ENCODE measurements at regions not wholly inside any gene's neighbourhood (a gene's known extent, or its start where the extent isn't known, plus 50 kb on each side); places are given as distances from the start of the nearest gene placed in this dataset.

DNA sequence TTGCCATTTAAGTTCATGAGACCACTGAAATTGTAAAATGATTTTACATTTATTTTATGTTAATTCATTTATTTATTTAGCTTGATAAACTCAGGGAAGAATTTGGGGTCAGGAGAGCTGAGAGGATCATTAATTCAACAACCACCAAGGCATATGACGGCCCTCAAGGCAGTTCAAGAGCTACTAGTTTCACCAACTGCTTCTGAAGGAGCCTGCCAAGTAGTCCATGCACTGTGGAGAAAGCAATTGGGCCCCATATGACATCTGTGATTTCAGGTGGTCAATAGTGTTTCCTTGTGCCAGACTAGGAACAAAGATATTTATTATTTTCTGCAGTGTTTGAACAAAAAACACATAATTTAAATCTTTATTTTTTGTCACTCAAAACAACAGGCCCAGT is 236.4 kb downstream of the CASP12 start:
- ChIA-PET POLR2A (no interaction called here), CTCF (no interaction called here)
- Histone ChIP-seq H3K4me1 (ENCODE audit: insufficient read depth, low read length) (no peaks in the 10 kb centered on the region), H3K4me3 (ENCODE audit: low read length) (no peak overlapping the region), H3K27me3 (ENCODE audit: control insufficient read depth in 1 of 2, insufficient read depth in 2 of 2, low read length in 2 of 2) (no peaks in the 10 kb centered on the region), H3K27ac (ENCODE audit: low read depth in 1 of 2, low read length in 2 of 2) (no peak overlapping the region), H3K9me3 (ENCODE audit: control insufficient read depth in 1 of 2, insufficient read depth in 1 of 2, low read length in 2 of 2) (no peaks in the 10 kb centered on the region), H3K36me3 (ENCODE audit: insufficient read depth, low read length) (no peaks in the 10 kb centered on the region)
- no peak for ATAC-seq (ENCODE audit: poor library complexity)
- no peaks in the 10 kb centered on the region for H3K36me3 Mint-ChIP-seq (ENCODE audit: low read depth)
- TF ChIP-seq, protein P1, sequence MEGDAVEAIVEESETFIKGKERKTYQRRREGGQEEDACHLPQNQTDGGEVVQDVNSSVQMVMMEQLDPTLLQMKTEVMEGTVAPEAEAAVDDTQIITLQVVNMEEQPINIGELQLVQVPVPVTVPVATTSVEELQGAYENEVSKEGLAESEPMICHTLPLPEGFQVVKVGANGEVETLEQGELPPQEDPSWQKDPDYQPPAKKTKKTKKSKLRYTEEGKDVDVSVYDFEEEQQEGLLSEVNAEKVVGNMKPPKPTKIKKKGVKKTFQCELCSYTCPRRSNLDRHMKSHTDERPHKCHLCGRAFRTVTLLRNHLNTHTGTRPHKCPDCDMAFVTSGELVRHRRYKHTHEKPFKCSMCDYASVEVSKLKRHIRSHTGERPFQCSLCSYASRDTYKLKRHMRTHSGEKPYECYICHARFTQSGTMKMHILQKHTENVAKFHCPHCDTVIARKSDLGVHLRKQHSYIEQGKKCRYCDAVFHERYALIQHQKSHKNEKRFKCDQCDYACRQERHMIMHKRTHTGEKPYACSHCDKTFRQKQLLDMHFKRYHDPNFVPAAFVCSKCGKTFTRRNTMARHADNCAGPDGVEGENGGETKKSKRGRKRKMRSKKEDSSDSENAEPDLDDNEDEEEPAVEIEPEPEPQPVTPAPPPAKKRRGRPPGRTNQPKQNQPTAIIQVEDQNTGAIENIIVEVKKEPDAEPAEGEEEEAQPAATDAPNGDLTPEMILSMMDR (IDR thresholded peaks at IDR 0.05), result no peak
- no peaks in the 10 kb centered on the region for H3K4me1 Mint-ChIP-seq (ENCODE audit: low read depth)
- H3K4me3 Mint-ChIP-seq, result no peak overlapping the region
- intact Hi-C loops (cut with DNase I, micrococcal nuclease), result no loop called here
- H3K9me3 Mint-ChIP-seq, result peaks cover 2% of the 10 kb centered on the region
- no peak for DNase-seq
- no peaks in the 10 kb centered on the region for H3K27me3 Mint-ChIP-seq
- no peak overlapping the region for H3K27ac Mint-ChIP-seq

DNA sequence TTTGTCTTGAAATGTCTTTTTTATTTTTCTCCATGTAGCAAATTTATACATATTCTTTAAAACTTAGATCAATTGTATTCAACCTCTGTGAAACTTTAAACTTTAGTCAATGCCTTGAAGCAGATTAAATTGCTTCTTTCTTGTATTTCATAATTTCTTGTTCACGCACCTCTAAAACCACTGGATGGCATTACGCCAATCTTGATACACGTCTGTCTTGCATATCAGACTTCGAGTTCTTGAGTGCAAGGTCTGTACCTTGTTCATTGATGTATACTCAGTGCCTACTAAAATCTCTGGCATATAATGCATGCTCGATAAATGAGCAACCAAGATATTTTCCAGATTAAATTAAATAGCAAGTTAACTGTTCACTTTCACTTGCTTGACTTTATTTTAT is 236.8 kb downstream of the CASP12 start:
- TF ChIP-seq, protein P1 (IDR thresholded peaks at IDR 0.05), result no peak
- Histone ChIP-seq H3K4me1 (ENCODE audit: insufficient read depth, low read length) (no peaks in the 10 kb centered on the region), H3K36me3 (ENCODE audit: insufficient read depth, low read length) (no peaks in the 10 kb centered on the region), H3K27ac (ENCODE audit: low read depth in 1 of 2, low read length in 2 of 2) (no peak overlapping the region), H3K4me3 (ENCODE audit: low read length) (no peak overlapping the region), H3K27me3 (ENCODE audit: control insufficient read depth in 1 of 2, insufficient read depth in 2 of 2, low read length in 2 of 2) (no peaks in the 10 kb centered on the region), H3K9me3 (ENCODE audit: control insufficient read depth in 1 of 2, insufficient read depth in 1 of 2, low read length in 2 of 2) (no peaks in the 10 kb centered on the region)
- POLR2A ChIA-PET, result no interaction called here
- CTCF ChIA-PET, result no interaction called here
- intact Hi-C loops (cut with DNase I, micrococcal nuclease), result no loop called here
- H3K27me3 Mint-ChIP-seq, result no peaks in the 10 kb centered on the region
- DNase-seq, result no peak
- peaks cover 2% of the 10 kb centered on the region for H3K9me3 Mint-ChIP-seq
- no peaks in the 10 kb centered on the region for H3K4me1 Mint-ChIP-seq (ENCODE audit: low read depth)
- no peak overlapping the region for H3K4me3 Mint-ChIP-seq
- no peak for ATAC-seq (ENCODE audit: poor library complexity)
- H3K27ac Mint-ChIP-seq, result no peak overlapping the region
- no peaks in the 10 kb centered on the region for H3K36me3 Mint-ChIP-seq (ENCODE audit: low read depth)

- Histone ChIP-seq H3K9me3 (ENCODE audit: control insufficient read depth in 1 of 2, insufficient read depth in 1 of 2, low read length in 2 of 2) (no peaks in the 10 kb centered on the region), H3K27me3 (ENCODE audit: control insufficient read depth in 1 of 2, insufficient read depth in 2 of 2, low read length in 2 of 2) (no peaks in the 10 kb centered on the region), H3K36me3 (ENCODE audit: insufficient read depth, low read length) (no peaks in the 10 kb centered on the region), H3K4me1 (ENCODE audit: insufficient read depth, low read length) (peaks cover 4% of the 10 kb centered on the region), H3K27ac (ENCODE audit: low read depth in 1 of 2, low read length in 2 of 2) (no peak overlapping the region), H3K4me3 (ENCODE audit: low read length) (no peak overlapping the region)
- TF ChIP-seq, protein P1 (IDR thresholded peaks at IDR 0.05), result no peak
- CTCF ChIA-PET, result no interaction called here
- intact Hi-C loops (cut with DNase I, micrococcal nuclease), result no loop called here
- POLR2A ChIA-PET, result no interaction called here
- no peaks in the 10 kb centered on the region for H3K36me3 Mint-ChIP-seq (ENCODE audit: low read depth)
- no peak overlapping the region for H3K4me3 Mint-ChIP-seq
- H3K9me3 Mint-ChIP-seq, result peaks cover 2% of the 10 kb centered on the region
- H3K27me3 Mint-ChIP-seq, result no peaks in the 10 kb centered on the region
- ATAC-seq (ENCODE audit: poor library complexity), result no peak
- DNase-seq, result no peak
- H3K4me1 Mint-ChIP-seq (ENCODE audit: low read depth), result peaks cover 6% of the 10 kb centered on the region
- H3K27ac Mint-ChIP-seq, result no peak overlapping the region
Observed at GRCh38 chr11:104658177-104658576, 240.1 kb downstream of the CASP12 start.

All from CD4-positive, alpha-beta T cell (primary cell).